ENCODE measurements at regions not wholly inside any gene's neighbourhood (a gene's known extent, or its start where the extent isn't known, plus 50 kb on each side); places are given as distances from the start of the nearest gene placed in this dataset.

GRCh38 chr5:174312641-174313040 lies 267.1 kb downstream of the NSG2 start:
- no peak overlapping the region; the same call in 1 of the 2 replicates for H2BK12ac ChIP-seq (ENCODE audit: low read depth, low read length)
- no peak overlapping the region for H2AFZ ChIP-seq (ENCODE audit: low read length)
- DNase-seq (ENCODE audit: low read depth in 1 of 2, low spot score in 2 of 2) (no peak), FAIRE-seq (no peak)
- H4K5ac ChIP-seq (ENCODE audit: insufficient read length, low read depth, low read length) = no peak overlapping the region
- TF ChIP-seq RXRA (IDR thresholded peaks at IDR 0.05; ENCODE audit: insufficient read depth, low read depth, low read length) = no peak
- TF ChIP-seq KDM5A (IDR thresholded peaks at IDR 0.05; ENCODE audit: low read length) = no peak
- TF ChIP-seq MAX (IDR thresholded peaks at IDR 0.05) = no peak
- no peak for TF ChIP-seq POU5F1 (IDR thresholded peaks at IDR 0.05; ENCODE audit: low read depth, low read length)
- no peak for TF ChIP-seq ZNF274 (IDR thresholded peaks at IDR 0.05; ENCODE audit: borderline replicate concordance, extremely low read depth, low read length)
- no peak for TF ChIP-seq RAD21 (IDR thresholded peaks at IDR 0.05 in 1 of 2, conservative IDR thresholded peaks at IDR 0.05 in 1 of 2; ENCODE audit: low read depth in 2 of 2, low read length in 2 of 2)
- no peak for TF ChIP-seq HDAC2 (IDR thresholded peaks at IDR 0.05; ENCODE audit: borderline replicate concordance in 1 of 2, low read depth in 2 of 2, low read length in 2 of 2)
- TF ChIP-seq BCL11A (IDR thresholded peaks at IDR 0.05; ENCODE audit: low read depth in 2 of 2, low read length in 2 of 2) = no peak
- TF ChIP-seq SP1 (IDR thresholded peaks at IDR 0.05; ENCODE audit: low read depth, low read length) = no peak
- no peak for TF ChIP-seq CBX8 (IDR thresholded peaks at IDR 0.05; ENCODE audit: borderline replicate concordance, low read depth, low read length)
- TF ChIP-seq E2F6 (IDR thresholded peaks at IDR 0.05) = no peak
- no peak for TF ChIP-seq TAF1 (IDR thresholded peaks at IDR 0.05; ENCODE audit: low read depth, low read length)
- H3K4me2 ChIP-seq (ENCODE audit: insufficient read depth in 1 of 2, low read depth in 2 of 2, low read length in 2 of 2) = no peak overlapping the region
- H3K4me1 ChIP-seq (replicated peaks in 1 of 4; ENCODE audit: control insufficient read depth in 3 of 4, insufficient read depth in 4 of 4, low read length in 3 of 4) = peaks cover 0 to 7% (median 0%) of the 10 kb centered on the region in 4 experiments; a peak in 1 of 7 replicates
- no peaks in the 10 kb centered on the region for H3K79me1 ChIP-seq (ENCODE audit: low read depth, low read length)
- H2AK5ac ChIP-seq (ENCODE audit: low read depth, low read length) = no peak overlapping the region
- no peak overlapping the region for H3K56ac ChIP-seq (replicated peaks; ENCODE audit: insufficient read length, low read depth, low read length)
- no peak overlapping the region for H2BK5ac ChIP-seq (ENCODE audit: low read depth, low read length)
- peaks cover 0 to 13% (median 7%) of the 10 kb centered on the region in 4 experiments; a peak in 5 of 7 replicates for H3K27me3 ChIP-seq (replicated peaks in 1 of 4; ENCODE audit: control insufficient read depth in 3 of 4, extremely low read depth in 1 of 4, insufficient read depth in 3 of 4, low read length in 3 of 4)
- no peak overlapping the region for H4K91ac ChIP-seq (replicated peaks; ENCODE audit: insufficient read length, low read length)
- no peaks in the 10 kb centered on the region for H3K36me3 ChIP-seq (ENCODE audit: control insufficient read depth in 2 of 4, insufficient read depth in 4 of 4, low read length in 3 of 4)
- no peak overlapping the region for H3K14ac ChIP-seq (ENCODE audit: insufficient read length)
- H3K27ac ChIP-seq (ENCODE audit: low read depth, low read length) = no peak overlapping the region
- ChIA-PET POLR2A (ENCODE audit: partially characterized antibody) (interaction anchor here (0.9 to 1.4 kb wide), 2 partner anchors 46 to 267 kb away, joined by 3 to 9 read pairs; partner anchors contain the start of gene NSG2), CTCF (ENCODE audit: partially characterized antibody) (interaction anchor here (0.6 to 13.2 kb wide), 35 partner anchors 9 to 716 kb away, joined by 3 to 174 read pairs (median 5); partner anchors contain the start of gene NSG2)
- H4K8ac ChIP-seq (ENCODE audit: extremely low read depth, insufficient read depth, low read length) = no peak overlapping the region
- no peak overlapping the region for H3K4ac ChIP-seq (replicated peaks; ENCODE audit: insufficient read length, low read depth, low read length)
- H3K23me2 ChIP-seq (ENCODE audit: low read depth, low read length) = peaks cover 4% of the 10 kb centered on the region; the same call in 1 of the 2 replicates
- H4K20me1 ChIP-seq (replicated peaks in 1 of 2; ENCODE audit: control insufficient read depth in 1 of 2, insufficient read depth in 2 of 2, low read length in 2 of 2) = no peaks in the 10 kb centered on the region
- H2BK15ac ChIP-seq (ENCODE audit: low read length) = 0 out of 2 replicates have a peak overlapping the region, but pooled peaks have one; percentile 66
- H2BK20ac ChIP-seq (ENCODE audit: low read length) = no peak overlapping the region
- H2BK120ac ChIP-seq (replicated peaks; ENCODE audit: low read depth, low read length) = no peak overlapping the region
- H3K18ac ChIP-seq (ENCODE audit: extremely low read depth, low read length) = no peak overlapping the region
- no peaks in the 10 kb centered on the region for H3K79me2 ChIP-seq (ENCODE audit: control insufficient read depth in 1 of 2, insufficient read depth in 2 of 2, low read length in 2 of 2)
- 87% methylated on average over 8 of the region's 8 CpGs; no CpG with 5 or more reads in 1 of the 2 experiments for WGBS, 2 experiments (ENCODE audit: extremely low coverage in 1 of 2, insufficient coverage in 1 of 2, insufficient read length in 1 of 2, insufficient replicate concordance in 2 of 2, low coverage in 1 of 2, low lambda C conversion rate in 2 of 2, missing lambda C conversion rate in 1 of 2)
- no peaks in the 10 kb centered on the region for H3K9me3 ChIP-seq (ENCODE audit: insufficient read depth in 2 of 2, low read depth in 1 of 2, low read length in 1 of 2)
- no peak overlapping the region for H3K4me3 ChIP-seq (ENCODE audit: extremely low read depth in 1 of 4, insufficient read depth in 2 of 4, low read depth in 3 of 4, low read length in 4 of 4)
- H3K9ac ChIP-seq (replicated peaks in 1 of 4; ENCODE audit: extremely low read depth in 1 of 4, low read depth in 3 of 4, low read length in 3 of 4) = no peak overlapping the region
- H3K23ac ChIP-seq (ENCODE audit: insufficient read length) = no peak overlapping the region
